Activated T-helper 1 cell treated with Interleukin-2 at 50 U/mL for 16 hours (primary cell): ENCODE measurements at regions not wholly inside any gene's neighbourhood (a gene's known extent, or its start where the extent isn't known, plus 50 kb on each side); places are given as distances from the start of the nearest gene placed in this dataset.

Experiments
- DNase-seq: peaks from one replicate; pipeline ENCODE4 v3.0.0-alpha.2; 2020; ENCODE audit warnings: low read depth

- DNase-seq = no peak
Observed at GRCh38 chr11:81174646-81175330, 1558.9 kb downstream of the FAM181B start.

GRCh38 chr11:81165164-81165563, 1568.5 kb downstream of the FAM181B start:
- no peak for DNase-seq

- DNase-seq = no peak
Observed at GRCh38 chr11:81159900-81160299, 1573.8 kb downstream of the FAM181B start.

GRCh38 chr11:81135570-81135969, 1598.1 kb downstream of the FAM181B start:
- no peak for DNase-seq

GRCh38 chr11:81129618-81130017, 1604.0 kb downstream of the FAM181B start:
- no peak for DNase-seq

GRCh38 chr11:81112718-81113117, 1620.9 kb downstream of the FAM181B start:
- no peak for DNase-seq

GRCh38 chr11:81104051-81104450, 1629.6 kb downstream of the FAM181B start:
- no peak for DNase-seq

- no peak for DNase-seq
Observed at GRCh38 chr11:81098471-81098870, 1635.2 kb downstream of the FAM181B start.

GRCh38 chr11:81092522-81092921, 1641.1 kb downstream of the FAM181B start:
- no peak for DNase-seq

GRCh38 chr11:81089242-81089641, 1644.4 kb downstream of the FAM181B start:
- DNase-seq = no peak

GRCh38 chr11:81080476-81080875, 1639.6 kb upstream of the TENM4 start:
- DNase-seq = no peak

GRCh38 chr11:81072273-81072672, 1631.4 kb upstream of the TENM4 start:
- DNase-seq = no peak

GRCh38 chr11:81071606-81072005, 1630.8 kb upstream of the TENM4 start:
- no peak for DNase-seq

GRCh38 chr11:81070948-81071347, 1630.1 kb upstream of the TENM4 start:
- no peak for DNase-seq

GRCh38 chr11:81059356-81059755, 1618.5 kb upstream of the TENM4 start:
- no peak for DNase-seq

GRCh38 chr11:81052344-81053158, 1611.7 kb upstream of the TENM4 start:
- no peak for DNase-seq

GRCh38 chr11:81039916-81040524, 1599.2 kb upstream of the TENM4 start:
- DNase-seq = no peak

GRCh38 chr11:81036168-81036870, 1595.5 kb upstream of the TENM4 start:
- DNase-seq = no peak

GRCh38 chr11:81033779-81034540, 1593.1 kb upstream of the TENM4 start:
- no peak for DNase-seq

GRCh38 chr11:81032906-81033305, 1592.1 kb upstream of the TENM4 start:
- DNase-seq = no peak

GRCh38 chr11:81030186-81030585, 1589.4 kb upstream of the TENM4 start:
- DNase-seq = no peak

GRCh38 chr11:81026032-81026431, 1585.2 kb upstream of the TENM4 start:
- DNase-seq = no peak
